ENCODE measurements at regions not wholly inside any gene's neighbourhood (a gene's known extent, or its start where the extent isn't known, plus 50 kb on each side); places are given as distances from the start of the nearest gene placed in this dataset.

DNA sequence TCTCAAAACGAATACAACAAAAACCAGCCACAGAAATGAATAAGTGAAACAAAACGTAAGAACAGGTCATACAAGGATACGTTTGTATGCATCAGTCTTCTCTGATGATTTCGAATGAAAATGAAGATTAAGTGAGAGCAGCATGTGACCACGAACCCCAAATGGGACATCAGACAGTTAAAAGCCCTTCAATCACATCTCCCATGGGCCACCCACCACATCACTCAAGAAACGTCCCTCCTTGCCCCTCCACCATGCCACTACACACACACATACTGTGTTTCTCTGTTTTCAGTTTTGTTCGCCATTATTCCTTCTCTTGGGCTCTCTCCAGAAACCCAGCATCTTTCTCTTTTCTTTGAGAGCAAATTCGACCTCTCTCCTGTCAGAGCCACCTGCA lies 355.6 kb upstream of the KAZN start:
- H3K56ac ChIP-seq (ENCODE audit: low read length): no peak overlapping the region
- no peak overlapping the region for H3K23ac ChIP-seq (ENCODE audit: low read length)
- no peak overlapping the region for H4K5ac ChIP-seq (ENCODE audit: low read length)
- no CpG with 5 or more reads among the region's 8 CpGs for WGBS (ENCODE audit: extremely low coverage, insufficient coverage, low lambda C conversion rate)
- DNase-seq: no peak
- no peak overlapping the region for H2BK120ac ChIP-seq (ENCODE audit: low read depth, low read length)
- H3K4me2 ChIP-seq (ENCODE audit: low read length): no peak overlapping the region
- no peak overlapping the region for H3K18ac ChIP-seq (ENCODE audit: low read length)
- H2BK15ac ChIP-seq (replicated peaks; ENCODE audit: low read depth): no peak overlapping the region
- H2AK5ac ChIP-seq (ENCODE audit: low read length): no peak overlapping the region
- H2BK5ac ChIP-seq (ENCODE audit: low read length): no peak overlapping the region
- no peaks in the 10 kb centered on the region for H3K36me3 ChIP-seq (ENCODE audit: control insufficient read depth, insufficient read depth, low read length)
- no peak overlapping the region for H3K4me3 ChIP-seq (ENCODE audit: low read length)
- no peak overlapping the region for H3K4ac ChIP-seq (ENCODE audit: low read depth, low read length)
- H3K79me2 ChIP-seq (ENCODE audit: control insufficient read depth, insufficient read depth, low read length): no peaks in the 10 kb centered on the region
- no peak overlapping the region for H3K27ac ChIP-seq (ENCODE audit: low read depth, low read length)
- no peaks in the 10 kb centered on the region for H3K79me1 ChIP-seq (ENCODE audit: low read length)
- H3K9ac ChIP-seq (ENCODE audit: low read length): no peak overlapping the region
- H4K8ac ChIP-seq (ENCODE audit: low read depth, low read length): no peak overlapping the region
- H3K4me1 ChIP-seq (ENCODE audit: control insufficient read depth, low read depth, low read length): no peaks in the 10 kb centered on the region
- H3K27me3 ChIP-seq (ENCODE audit: insufficient read depth, low read length, poor library complexity): no peaks in the 10 kb centered on the region

DNA sequence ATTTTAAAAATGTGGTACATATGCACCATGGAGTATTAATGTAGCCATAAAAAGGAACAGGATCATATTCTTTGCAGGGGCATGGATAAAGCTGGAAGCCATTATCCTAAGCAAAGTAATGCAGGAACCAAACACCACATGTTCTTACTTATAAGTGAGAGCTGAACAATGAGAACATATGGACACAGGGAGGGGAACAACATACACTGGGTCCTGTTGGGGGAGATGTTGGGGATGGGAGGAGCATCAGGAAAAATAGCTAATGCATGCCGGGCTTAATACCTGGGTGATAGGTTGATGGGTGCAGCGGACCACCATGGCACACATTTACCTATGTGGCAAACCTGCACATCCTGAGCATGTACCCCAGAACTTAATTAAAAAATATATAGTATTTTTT lies 352.5 kb upstream of the KAZN start:
- no peak overlapping the region for H3K4me3 ChIP-seq (ENCODE audit: low read length)

DNA sequence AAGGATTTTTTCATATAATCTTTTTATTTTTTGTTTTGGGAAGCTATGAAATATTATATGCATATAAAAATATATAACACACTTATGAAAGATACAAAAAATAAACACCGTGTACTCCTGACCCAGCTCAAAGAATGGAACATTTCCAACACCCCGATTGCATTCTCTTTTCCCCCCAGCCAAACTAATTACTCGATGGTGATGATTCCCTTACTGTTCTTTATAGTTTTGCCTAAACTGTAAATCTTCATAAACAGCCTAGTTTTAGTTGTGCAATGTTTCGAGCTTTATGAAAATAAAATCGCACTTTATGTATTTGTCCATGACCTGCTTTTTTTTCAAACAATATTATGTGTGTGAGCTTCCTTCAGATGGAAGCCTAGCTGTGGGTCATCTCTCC lies 352.0 kb upstream of the KAZN start:
- no peak overlapping the region for H3K4ac ChIP-seq (ENCODE audit: low read depth, low read length)
- no peak overlapping the region for H2BK15ac ChIP-seq (replicated peaks; ENCODE audit: low read depth)
- no peak overlapping the region for H2AK5ac ChIP-seq (ENCODE audit: low read length)
- WGBS (ENCODE audit: extremely low coverage, insufficient coverage, low lambda C conversion rate): no CpG with 5 or more reads among the region's 5 CpGs
- no peaks in the 10 kb centered on the region for H3K27me3 ChIP-seq (ENCODE audit: insufficient read depth, low read length, poor library complexity)
- H4K8ac ChIP-seq (ENCODE audit: low read depth, low read length): no peak overlapping the region
- H3K23ac ChIP-seq (ENCODE audit: low read length): no peak overlapping the region
- no peak overlapping the region for H3K27ac ChIP-seq (ENCODE audit: low read depth, low read length)
- no peaks in the 10 kb centered on the region for H3K36me3 ChIP-seq (ENCODE audit: control insufficient read depth, insufficient read depth, low read length)
- H3K4me1 ChIP-seq (ENCODE audit: control insufficient read depth, low read depth, low read length): no peaks in the 10 kb centered on the region
- no peak overlapping the region for H2BK120ac ChIP-seq (ENCODE audit: low read depth, low read length)
- H3K18ac ChIP-seq (ENCODE audit: low read length): no peak overlapping the region
- no peak overlapping the region for H3K9ac ChIP-seq (ENCODE audit: low read length)
- H3K4me3 ChIP-seq (ENCODE audit: low read length): no peak overlapping the region
- no peaks in the 10 kb centered on the region for H3K79me2 ChIP-seq (ENCODE audit: control insufficient read depth, insufficient read depth, low read length)
- no peak overlapping the region for H4K5ac ChIP-seq (ENCODE audit: low read length)
- DNase-seq: no peak
- no peaks in the 10 kb centered on the region for H3K79me1 ChIP-seq (ENCODE audit: low read length)
- no peak overlapping the region for H3K56ac ChIP-seq (ENCODE audit: low read length)
- no peak overlapping the region for H2BK5ac ChIP-seq (ENCODE audit: low read length)
- no peak overlapping the region for H3K4me2 ChIP-seq (ENCODE audit: low read length)

More for the DNA sequence above, 352.5 kb upstream of the KAZN start:
- no peaks in the 10 kb centered on the region for H3K27me3 ChIP-seq (ENCODE audit: insufficient read depth, low read length, poor library complexity)
- H2BK15ac ChIP-seq (replicated peaks; ENCODE audit: low read depth): no peak overlapping the region
- H3K79me2 ChIP-seq (ENCODE audit: control insufficient read depth, insufficient read depth, low read length): no peaks in the 10 kb centered on the region
- H2BK120ac ChIP-seq (ENCODE audit: low read depth, low read length): no peak overlapping the region
- no peak overlapping the region for H3K18ac ChIP-seq (ENCODE audit: low read length)
- no peak overlapping the region for H4K5ac ChIP-seq (ENCODE audit: low read length)
- no CpG with 5 or more reads among the region's 2 CpGs for WGBS (ENCODE audit: extremely low coverage, insufficient coverage, low lambda C conversion rate)
- DNase-seq: no peak
- H3K4me2 ChIP-seq (ENCODE audit: low read length): no peak overlapping the region
- no peak overlapping the region for H3K4ac ChIP-seq (ENCODE audit: low read depth, low read length)
- H3K9ac ChIP-seq (ENCODE audit: low read length): no peak overlapping the region
- no peak overlapping the region for H4K8ac ChIP-seq (ENCODE audit: low read depth, low read length)
- H2AK5ac ChIP-seq (ENCODE audit: low read length): no peak overlapping the region
- no peak overlapping the region for H3K27ac ChIP-seq (ENCODE audit: low read depth, low read length)
- H3K56ac ChIP-seq (ENCODE audit: low read length): no peak overlapping the region
- no peak overlapping the region for H2BK5ac ChIP-seq (ENCODE audit: low read length)
- no peak overlapping the region for H3K23ac ChIP-seq (ENCODE audit: low read length)
- H3K79me1 ChIP-seq (ENCODE audit: low read length): no peaks in the 10 kb centered on the region
- no peaks in the 10 kb centered on the region for H3K36me3 ChIP-seq (ENCODE audit: control insufficient read depth, insufficient read depth, low read length)
- H3K4me1 ChIP-seq (ENCODE audit: control insufficient read depth, low read depth, low read length): no peaks in the 10 kb centered on the region

DNA sequence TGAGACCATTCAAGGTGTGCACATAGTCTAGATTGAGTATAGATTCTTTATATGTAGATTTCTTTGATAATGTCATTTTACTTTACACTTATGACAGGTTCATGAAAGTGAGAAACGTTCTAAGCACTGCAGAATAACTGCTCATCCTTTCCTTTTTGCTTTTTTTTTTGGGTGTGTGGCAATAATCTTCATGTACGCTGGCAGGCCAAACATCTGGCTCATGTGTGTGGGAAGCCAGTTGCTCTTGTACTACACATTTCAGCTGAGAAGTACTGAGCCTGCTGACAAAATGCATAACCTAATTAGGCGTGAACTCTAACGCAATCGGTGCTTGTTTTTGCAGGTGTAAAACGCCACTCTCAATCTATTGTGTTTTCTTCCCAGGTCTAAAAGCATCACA lies 350.8 kb upstream of the KAZN start:
- H2AK5ac ChIP-seq (ENCODE audit: low read length): no peak overlapping the region
- no peak for DNase-seq
- H3K23ac ChIP-seq (ENCODE audit: low read length): no peak overlapping the region
- H2BK5ac ChIP-seq (ENCODE audit: low read length): no peak overlapping the region
- no peak overlapping the region for H3K56ac ChIP-seq (ENCODE audit: low read length)
- H3K27me3 ChIP-seq (ENCODE audit: insufficient read depth, low read length, poor library complexity): no peaks in the 10 kb centered on the region
- H3K4me1 ChIP-seq (ENCODE audit: control insufficient read depth, low read depth, low read length): no peaks in the 10 kb centered on the region
- no peak overlapping the region for H3K18ac ChIP-seq (ENCODE audit: low read length)
- no peak overlapping the region for H2BK15ac ChIP-seq (replicated peaks; ENCODE audit: low read depth)
- no peak overlapping the region for H3K27ac ChIP-seq (ENCODE audit: low read depth, low read length)
- H4K5ac ChIP-seq (ENCODE audit: low read length): no peak overlapping the region
- no peak overlapping the region for H3K9ac ChIP-seq (ENCODE audit: low read length)
- no peak overlapping the region for H3K4me2 ChIP-seq (ENCODE audit: low read length)
- no peak overlapping the region for H4K8ac ChIP-seq (ENCODE audit: low read depth, low read length)
- no peak overlapping the region for H3K4ac ChIP-seq (ENCODE audit: low read depth, low read length)
- H3K79me2 ChIP-seq (ENCODE audit: control insufficient read depth, insufficient read depth, low read length): no peaks in the 10 kb centered on the region
- no peak overlapping the region for H2BK120ac ChIP-seq (ENCODE audit: low read depth, low read length)
- WGBS (ENCODE audit: extremely low coverage, insufficient coverage, low lambda C conversion rate): no CpG with 5 or more reads among the region's 6 CpGs
- no peak overlapping the region for H3K4me3 ChIP-seq (ENCODE audit: low read length)
- no peaks in the 10 kb centered on the region for H3K36me3 ChIP-seq (ENCODE audit: control insufficient read depth, insufficient read depth, low read length)
- H3K79me1 ChIP-seq (ENCODE audit: low read length): no peaks in the 10 kb centered on the region

DNA sequence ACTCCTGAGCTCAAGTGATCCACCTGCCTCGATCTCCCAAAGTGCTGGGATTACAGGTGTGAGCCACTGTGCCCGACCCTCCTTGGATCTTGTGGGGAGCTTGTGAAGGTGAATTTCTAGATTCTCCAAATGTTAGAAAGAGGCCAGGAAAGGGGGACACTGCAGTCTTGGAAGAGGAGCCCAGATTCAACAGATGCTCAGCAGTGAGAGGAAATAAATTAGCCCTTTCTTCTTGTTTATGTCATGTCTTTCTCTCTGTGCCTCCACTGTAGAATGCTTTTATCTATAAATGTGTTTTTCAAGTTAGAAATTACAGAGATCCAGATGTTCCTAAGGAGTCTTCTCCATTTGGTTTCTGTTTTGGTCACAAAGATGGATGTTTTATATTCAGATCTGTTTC lies 346.6 kb upstream of the KAZN start:
- no peak for DNase-seq
- Histone ChIP-seq H4K5ac (ENCODE audit: low read length) (no peak overlapping the region), H3K4me2 (ENCODE audit: low read length) (no peak overlapping the region), H3K23ac (ENCODE audit: low read length) (no peak overlapping the region), H3K4ac (ENCODE audit: low read depth, low read length) (no peak overlapping the region), H2BK120ac (ENCODE audit: low read depth, low read length) (no peak overlapping the region), H3K36me3 (ENCODE audit: control insufficient read depth, insufficient read depth, low read length) (no peaks in the 10 kb centered on the region), H3K18ac (ENCODE audit: low read length) (no peak overlapping the region), H3K79me2 (ENCODE audit: control insufficient read depth, insufficient read depth, low read length) (no peaks in the 10 kb centered on the region), H3K4me1 (ENCODE audit: control insufficient read depth, low read depth, low read length) (no peaks in the 10 kb centered on the region), H2AK5ac (ENCODE audit: low read length) (no peak overlapping the region), H3K79me1 (ENCODE audit: low read length) (no peaks in the 10 kb centered on the region), H3K4me3 (ENCODE audit: low read length) (no peak overlapping the region), H3K27ac (ENCODE audit: low read depth, low read length) (no peak overlapping the region), H2BK5ac (ENCODE audit: low read length) (no peak overlapping the region), H3K9ac (ENCODE audit: low read length) (no peak overlapping the region), H3K56ac (ENCODE audit: low read length) (no peak overlapping the region), H3K27me3 (ENCODE audit: insufficient read depth, low read length, poor library complexity) (no peaks in the 10 kb centered on the region), H2BK15ac (replicated peaks; ENCODE audit: low read depth) (no peak overlapping the region), H4K8ac (ENCODE audit: low read depth, low read length) (no peak overlapping the region)
- no CpG with 5 or more reads among the region's 2 CpGs for WGBS (ENCODE audit: extremely low coverage, insufficient coverage, low lambda C conversion rate)

DNA sequence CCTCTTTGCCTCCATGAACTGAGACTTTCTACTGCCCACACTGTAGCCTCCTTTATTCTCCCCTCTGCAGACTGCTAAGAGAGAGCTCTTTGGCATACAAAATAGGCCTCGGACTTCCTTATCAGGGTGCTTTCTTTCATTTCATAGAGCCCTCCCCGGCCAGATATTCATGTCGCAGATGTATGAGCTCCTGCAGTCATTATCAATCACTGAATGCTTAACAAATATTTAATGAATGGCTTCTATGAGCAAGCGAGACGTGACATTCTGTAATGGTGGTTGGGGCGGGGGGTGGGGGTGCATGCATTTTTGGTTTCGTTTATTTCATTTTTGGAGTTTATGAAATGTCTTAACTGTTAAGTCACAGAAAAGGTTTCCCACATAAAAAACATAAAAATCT lies 344.8 kb upstream of the KAZN start:
- Histone ChIP-seq H3K9ac (ENCODE audit: low read length) (no peak overlapping the region), H3K79me1 (ENCODE audit: low read length) (no peaks in the 10 kb centered on the region), H2BK5ac (ENCODE audit: low read length) (no peak overlapping the region), H3K27ac (ENCODE audit: low read depth, low read length) (no peak overlapping the region), H2BK120ac (ENCODE audit: low read depth, low read length) (no peak overlapping the region), H2AK5ac (ENCODE audit: low read length) (no peak overlapping the region), H3K4ac (ENCODE audit: low read depth, low read length) (no peak overlapping the region), H3K18ac (ENCODE audit: low read length) (no peak overlapping the region), H3K23ac (ENCODE audit: low read length) (no peak overlapping the region), H3K36me3 (ENCODE audit: control insufficient read depth, insufficient read depth, low read length) (no peaks in the 10 kb centered on the region), H3K56ac (ENCODE audit: low read length) (no peak overlapping the region), H3K4me1 (ENCODE audit: control insufficient read depth, low read depth, low read length) (no peaks in the 10 kb centered on the region), H4K8ac (ENCODE audit: low read depth, low read length) (no peak overlapping the region), H4K5ac (ENCODE audit: low read length) (no peak overlapping the region), H2BK15ac (replicated peaks; ENCODE audit: low read depth) (no peak overlapping the region), H3K79me2 (ENCODE audit: control insufficient read depth, insufficient read depth, low read length) (no peaks in the 10 kb centered on the region), H3K27me3 (ENCODE audit: insufficient read depth, low read length, poor library complexity) (no peaks in the 10 kb centered on the region), H3K4me3 (ENCODE audit: low read length) (no peak overlapping the region), H3K4me2 (ENCODE audit: low read length) (no peak overlapping the region)
- WGBS (ENCODE audit: extremely low coverage, insufficient coverage, low lambda C conversion rate): no CpG with 5 or more reads among the region's 7 CpGs
- no peak for DNase-seq
